Heart right ventricle (tissue), 16 donors: ENCODE measurements at regions not wholly inside any gene's neighbourhood (a gene's known extent, or its start where the extent isn't known, plus 50 kb on each side); places are given as distances from the start of the nearest gene placed in this dataset.

Experiments used
- ATAC-seq, 8 donors: fragments of 200-7000 bp; cut with Tn5 transposase; one replicate each; pipeline ENCODE4 v1.9.1; 2020; ENCODE audit warnings: mild to moderate bottlenecking in 8 of 8, moderate library complexity in 8 of 8, moderate number of reproducible peaks in 1 of 8
- DNase-seq, 2 donors: peaks; one replicate each; pipeline ENCODE4 v3.0.0-alpha.2; 2020
- H3K27ac ChIP-seq, 10 donors: fragments of 200-600 bp; sonication (generic) in 2 of 10; one replicate each; pipeline versions ENCODE4 v1.5.0 to v1.8.0; 2020 to 2022; ENCODE audit warnings: mild to moderate bottlenecking in 3 of 10
- H3K27me3 ChIP-seq, 7 donors: fragments of 200-600 bp; one replicate each; pipeline ENCODE4 v1.8.0; 2021 to 2022; ENCODE audit warnings: mild to moderate bottlenecking in 2 of 7
- H3K36me3 ChIP-seq, 9 donors: fragments of 200-600 bp; sonication (generic) in 1 of 9; one replicate each; pipeline versions ENCODE4 v1.5.0 to v1.8.0; 2020 to 2022; ENCODE audit warnings: mild to moderate bottlenecking in 2 of 9
- H3K4me1 ChIP-seq, 9 donors: fragments of 200-600 bp; sonication (generic) in 1 of 9; one replicate each; pipeline versions ENCODE4 v1.5.0 to v1.8.0; 2020 to 2022; ENCODE audit warnings: mild to moderate bottlenecking in 4 of 9
- H3K4me3 ChIP-seq, 10 donors: fragments of 200-600 bp; sonication (generic) in 2 of 10; one replicate each; pipeline versions ENCODE4 v1.5.0 to v1.8.0; 2020 to 2022; ENCODE audit warnings: mild to moderate bottlenecking in 7 of 10, moderate library complexity in 2 of 10
- H3K9me3 ChIP-seq, 11 donors: fragments of 200-600 bp in 10 of 11; sonication (generic) in 2 of 11; one replicate each; pipeline versions ENCODE4 v1.5.0 to v1.8.0; 2013 to 2022; ENCODE audit warnings: mild to moderate bottlenecking in 2 of 11, control low read depth in 1 of 11, moderate library complexity in 1 of 11
- CTCF ChIP-seq, 9 donors: fragments of 200-600 bp; sonication (generic) in 2 of 9; IDR thresholded peaks; one replicate each; pipeline versions ENCODE4 v1.5.0 to v1.8.0; 2021 to 2022; ENCODE audit warnings: antibody characterized with exemption in 9 of 9, mild to moderate bottlenecking in 5 of 9, moderate library complexity in 1 of 9
- WGBS, 2 donors: extraction: QIAGEN DNeasy Blood & Tissue Kit; methylation state at CpG; one replicate each; pipeline ENCODE4 v1.1.7; 2013; ENCODE audit warnings: inconsistent platforms in 1 of 2; 5-methylcytosine and 5-hydroxymethylcytosine counted together
- intact Hi-C, 10 donors: fragments of 100-400 bp; cut with DNase I; formaldehyde crosslinking; loops; one replicate each; pipeline versions ENCODE4 v1.11.1 to v1.14.2; 2022
- donor health status: Arrhythmogenic right ventricular cardiomyopathy.
- donor health status: ischemic (EF 13 %, LVEDD 7.1; RV severe dilation, severe dysfunction).
- donor health status: healthy with polysubstance abuse.
- donor health status: DM: no; HTN: yes; CAD: no.
- donor health status: DM: no; HTN: no; CAD: no.
- donor health status: ischemic (EF 25% LVEDD 6.9; RV normal size, moderate dysfunction).
- donor health status: ischemic (EF 25% LVEDD 5.7; RV mildly dilated, moderate dysfunction).
- donor health status: healthy.
- donor health status: DM: yes; HTN: yes; CAD: no.
- donor health status: Ischemic cardiomyopathy.
- donor health status: ischemic (EF 35%, LVEDD 5.7; RV mildly dilated, moderate dysfunction).
- donor health status: nonischemic (EF 11% LVEDD 7.7; RV severe dilation, severe dysfunction).
- donor health status: DM: yes; HTN: yes; CAD: no.
- donor health status: PGD.
- donor health status: ischemic (EF 29% LVEDD 5.4; RV normal size, mild dysfunction).
- donor health status: nonischemic (EF 23%, LVEDD 6.1; RV moderate dilation, normal function).

GRCh38 chr20:50404419-50405234, 105.6 kb upstream of the PTPN1 start:
- H3K4me3 ChIP-seq: no peak overlapping the region
- peaks cover 13 to 44% (median 33%) of the 10 kb centered on the region in 9 donors for H3K4me1 ChIP-seq
- no peak for ATAC-seq
- no peak for TF ChIP-seq CTCF (IDR thresholded peaks at IDR 0.05)
- no peaks in the 10 kb centered on the region for H3K27me3 ChIP-seq
- no peak for DNase-seq
- intact Hi-C loops: loop anchor here in 5 of 10 donors (5.0 to 10.0 kb wide), 3 partner anchors 50 to 58 kb away; no protein-coding TSS in a partner anchor
- WGBS, 2 donors: 89 to 91% methylated on average over 9 of the region's 9 CpGs
- no peaks in the 10 kb centered on the region for H3K36me3 ChIP-seq
- H3K27ac ChIP-seq: peak overlapping the region in 3 of 10 donors; percentile 14 to 20 (median 20)
- H3K9me3 ChIP-seq: no peaks in the 10 kb centered on the region

DNA sequence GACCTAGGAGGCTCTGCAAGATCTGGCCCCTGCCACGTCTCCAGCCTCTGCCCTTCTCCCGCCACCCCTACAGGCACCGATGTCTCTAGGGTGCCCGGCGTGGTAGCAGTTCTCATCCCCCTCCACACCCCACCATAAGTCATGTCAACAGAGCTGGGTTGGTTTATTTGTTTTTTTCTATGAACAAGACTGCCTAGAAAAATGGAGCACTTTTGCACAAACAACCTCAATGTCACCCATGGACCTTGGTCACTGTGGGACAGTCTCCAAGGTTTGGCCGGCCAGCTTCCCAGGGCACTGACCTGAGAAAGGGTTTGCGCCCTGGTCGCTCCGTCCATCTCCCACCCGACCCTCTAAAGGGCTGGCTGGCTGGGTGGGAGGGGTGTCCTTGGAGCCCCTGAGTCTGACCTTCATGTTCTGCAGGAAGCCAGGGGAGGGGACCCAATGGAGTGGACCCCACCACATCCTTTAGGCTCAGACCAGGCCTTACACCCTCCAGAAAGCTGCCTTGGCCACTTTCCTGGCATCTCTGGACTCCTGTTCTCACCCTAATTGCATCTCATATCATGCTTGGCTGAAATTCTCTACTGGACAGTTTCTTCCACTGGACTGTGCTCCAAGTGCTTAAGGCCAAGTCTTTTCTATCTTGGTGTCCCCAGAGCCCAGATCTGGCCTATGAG, 104.8 kb upstream of the PTPN1 start:
- peaks cover 11 to 42% (median 29%) of the 10 kb centered on the region in 9 donors for H3K4me1 ChIP-seq
- no peak for DNase-seq
- H3K27ac ChIP-seq: peak overlapping the region in 1 of 10 donors; percentile 1
- intact Hi-C loops: loop anchor here in 1 of 10 donors (10.0 kb wide), 1 partner anchor 49 kb away; no protein-coding TSS in a partner anchor
- peaks cover 0 to 4% (median 0%) of the 10 kb centered on the region in 11 donors for H3K9me3 ChIP-seq
- WGBS, 2 donors: 77 to 78% methylated on average over 10 of the region's 10 CpGs
- H3K36me3 ChIP-seq: no peaks in the 10 kb centered on the region
- H3K27me3 ChIP-seq: no peaks in the 10 kb centered on the region
- ATAC-seq: peak in 6 of 8 donors; percentile 4 to 56 (median 22)
- TF ChIP-seq CTCF (IDR thresholded peaks at IDR 0.05): no peak
- H3K4me3 ChIP-seq: no peak overlapping the region

DNA sequence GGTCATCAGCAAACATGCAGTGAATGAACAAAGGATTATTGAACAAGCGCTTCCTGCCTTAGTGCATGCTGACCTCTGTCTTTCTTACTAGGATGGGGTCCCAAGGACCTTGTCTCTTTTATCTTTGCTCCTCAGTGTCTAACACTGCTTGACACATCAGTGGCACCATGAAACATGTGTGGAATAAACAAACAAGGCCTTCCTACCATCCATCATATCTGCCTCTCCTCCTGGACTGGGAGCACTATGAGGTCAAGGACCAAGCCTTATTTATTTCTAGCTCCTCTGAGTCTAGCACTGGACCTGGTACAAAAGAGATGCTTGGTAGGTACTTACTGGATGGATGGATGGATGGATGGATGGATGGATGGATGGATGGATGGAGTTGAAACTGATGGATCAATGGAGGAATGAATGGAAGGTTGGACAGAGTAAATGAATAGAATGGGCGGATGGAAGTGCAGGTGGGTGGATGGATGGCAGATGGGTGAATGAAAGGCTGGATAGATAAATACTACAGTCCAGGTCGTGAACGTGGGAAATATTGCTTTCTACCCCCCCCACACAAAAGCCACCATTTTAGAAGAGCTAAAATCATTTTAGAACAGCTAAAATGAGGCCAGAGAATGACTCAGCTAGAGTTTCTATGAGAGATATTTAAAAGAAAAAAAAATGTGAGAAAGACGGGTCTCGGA, 104.1 kb upstream of the PTPN1 start:
- ATAC-seq (peak in 1 of 8 donors; percentile 12), DNase-seq (no peak)
- H3K36me3 ChIP-seq: no peaks in the 10 kb centered on the region
- TF ChIP-seq CTCF (IDR thresholded peaks at IDR 0.05): no peak
- 83 to 88% methylated on average over 6 of the region's 6 CpGs for WGBS, 2 donors
- intact Hi-C loops: loop anchor here in 1 of 10 donors (10.0 kb wide), 1 partner anchor 49 kb away; no protein-coding TSS in a partner anchor
- peak overlapping the region in 1 of 10 donors; percentile 1 for H3K27ac ChIP-seq
- no peak overlapping the region for H3K4me3 ChIP-seq
- peaks cover 9 to 35% (median 26%) of the 10 kb centered on the region in 9 donors for H3K4me1 ChIP-seq
- H3K9me3 ChIP-seq: peaks cover 0 to 8% (median 0%) of the 10 kb centered on the region in 11 donors
- no peaks in the 10 kb centered on the region for H3K27me3 ChIP-seq

- TF ChIP-seq CTCF (IDR thresholded peaks at IDR 0.05): no peak
- no peak overlapping the region for H3K4me3 ChIP-seq
- DNase-seq: no peak
- ATAC-seq: no peak
- intact Hi-C loops: loop anchor here in 1 of 10 donors (10.0 kb wide), 1 partner anchor 48 kb away; no protein-coding TSS in a partner anchor
- 88 to 96% methylated on average over 9 of the region's 9 CpGs for WGBS, 2 donors
- peaks cover 0 to 8% (median 0%) of the 10 kb centered on the region in 11 donors for H3K9me3 ChIP-seq
- no peaks in the 10 kb centered on the region for H3K36me3 ChIP-seq
- no peak overlapping the region for H3K27ac ChIP-seq
- peaks cover 9 to 35% (median 24%) of the 10 kb centered on the region in 9 donors for H3K4me1 ChIP-seq
- H3K27me3 ChIP-seq: no peaks in the 10 kb centered on the region
Observed at GRCh38 chr20:50406610-50407136, 103.5 kb upstream of the PTPN1 start.
